ENCODE measurements at regions not wholly inside any gene's neighbourhood (a gene's known extent, or its start where the extent isn't known, plus 50 kb on each side); places are given as distances from the start of the nearest gene placed in this dataset.
"Not testable (repeated sequence)": the region's sequence is repeated elsewhere in the genome, so short reads cannot be mapped to it uniquely, and the experiment has no call there.

DNA sequence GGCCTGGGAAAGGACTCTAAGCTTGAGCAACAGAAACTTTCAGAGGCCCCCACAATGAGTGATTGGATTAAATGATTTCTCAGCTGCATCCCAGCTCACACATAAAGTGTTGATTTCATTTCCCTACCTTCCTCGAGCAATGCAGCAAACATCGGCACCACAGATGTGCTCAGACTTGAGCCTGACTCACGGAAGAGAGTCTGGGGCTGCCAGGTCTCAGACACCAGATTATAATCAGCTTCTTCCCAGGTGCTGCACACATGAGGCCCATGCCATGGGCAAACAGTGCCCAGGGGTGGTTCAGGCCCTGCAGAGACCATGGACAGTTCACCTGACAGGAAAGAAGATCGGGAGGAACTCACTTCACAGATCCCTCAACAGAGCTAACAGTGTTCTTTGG, 226.6 kb upstream of the TENM4 start:
- no peak for DNase-seq

DNA sequence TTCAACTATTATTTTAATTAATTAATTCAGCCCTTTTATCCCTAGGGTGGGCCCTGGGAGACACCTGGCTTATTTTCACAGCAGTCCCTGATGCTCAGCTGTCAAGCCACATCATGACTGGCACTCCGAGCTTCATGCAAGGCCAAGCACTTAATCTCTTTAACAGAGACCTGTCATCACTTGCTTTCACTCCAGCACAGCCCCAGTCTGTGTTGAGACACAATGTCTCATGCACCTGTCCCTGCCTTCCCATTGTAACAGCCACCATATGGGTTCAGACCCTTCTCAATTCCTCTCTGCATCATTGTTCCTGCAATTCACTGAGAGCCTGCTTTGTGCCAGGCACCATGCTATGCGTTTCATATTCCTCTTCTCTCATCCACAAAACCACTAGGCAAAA, 222.2 kb upstream of the TENM4 start:
- DNase-seq: no peak

DNA sequence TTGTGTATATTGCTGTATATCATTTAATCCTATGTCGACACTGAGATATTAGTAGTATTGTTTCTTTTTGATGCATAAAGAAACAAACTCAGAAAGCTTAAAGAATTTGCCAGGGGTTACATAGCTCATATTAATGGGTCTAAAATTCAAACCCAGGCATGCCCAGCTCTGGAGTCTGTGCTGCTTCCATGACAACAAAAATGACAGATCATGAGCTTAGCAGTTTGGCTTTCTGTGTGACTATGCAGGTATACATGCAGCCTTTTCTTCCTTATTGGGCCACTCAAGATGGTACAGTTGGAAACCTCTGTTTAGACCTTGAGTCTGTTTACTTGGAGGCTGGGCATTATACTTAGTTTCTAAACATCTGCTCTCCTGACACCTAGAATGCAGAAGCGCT, 220.5 kb upstream of the TENM4 start:
- no peak for DNase-seq

DNA sequence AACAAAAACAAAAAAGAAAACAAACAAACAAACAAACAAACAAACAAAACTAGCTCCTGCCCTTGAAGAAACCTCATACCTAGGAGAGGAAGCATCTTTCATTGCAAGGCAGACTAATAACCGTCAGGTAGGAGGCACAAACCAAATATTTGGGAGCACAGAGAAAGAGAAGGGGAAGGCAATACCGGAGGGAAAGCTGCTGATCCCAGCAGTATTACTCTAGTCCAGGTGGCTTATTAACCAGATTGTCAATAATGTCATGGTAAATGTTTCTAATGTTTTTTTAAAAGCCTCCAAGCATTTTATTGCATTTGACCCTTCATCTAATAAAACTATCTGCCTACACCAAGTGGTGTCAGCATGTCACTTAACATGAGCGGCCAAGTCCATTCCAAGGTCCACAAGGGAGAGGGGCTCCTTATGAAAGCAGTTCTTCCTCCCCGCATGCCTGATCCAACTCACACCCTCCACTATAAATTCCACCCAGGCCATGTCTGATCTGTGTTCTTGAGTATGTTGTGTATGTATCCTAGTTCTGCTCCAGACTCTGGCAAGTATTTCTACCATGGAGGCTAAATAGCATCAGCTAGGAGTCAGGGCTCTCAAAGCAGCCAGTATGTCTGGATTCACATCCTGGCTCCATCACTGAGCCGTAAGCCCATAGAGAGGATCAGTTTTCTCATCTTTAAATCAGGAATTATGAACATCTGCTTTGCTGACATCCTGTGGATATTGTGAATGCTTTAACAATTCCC, 208.1 kb upstream of the TENM4 start:
- DNase-seq: no peak

- DNase-seq: no peak
Observed at GRCh38 chr11:79637219-79637618, 196.4 kb upstream of the TENM4 start.

- DNase-seq: no peak
Observed at GRCh38 chr11:79634905-79635304, 194.1 kb upstream of the TENM4 start.

DNA sequence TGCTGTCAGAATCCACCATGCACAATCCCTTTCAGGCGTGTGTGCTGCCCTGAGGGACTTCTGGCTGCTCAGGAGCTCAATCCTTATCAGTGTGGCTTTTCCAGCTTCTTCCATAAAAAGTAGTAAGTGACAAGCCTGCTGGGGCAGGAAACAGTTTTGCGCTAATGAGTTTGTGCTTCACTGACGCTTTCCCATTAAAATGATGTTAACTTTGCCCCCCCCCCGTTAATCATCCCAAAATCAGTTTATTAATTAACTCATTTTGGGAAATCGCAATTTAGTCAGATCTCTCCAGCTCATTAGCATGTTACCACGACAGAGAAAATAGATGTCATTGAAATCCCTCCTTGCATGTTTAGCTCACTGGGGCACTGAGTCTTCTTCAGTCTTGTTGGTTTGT, 186.5 kb upstream of the TENM4 start:
- DNase-seq: no peak

DNA sequence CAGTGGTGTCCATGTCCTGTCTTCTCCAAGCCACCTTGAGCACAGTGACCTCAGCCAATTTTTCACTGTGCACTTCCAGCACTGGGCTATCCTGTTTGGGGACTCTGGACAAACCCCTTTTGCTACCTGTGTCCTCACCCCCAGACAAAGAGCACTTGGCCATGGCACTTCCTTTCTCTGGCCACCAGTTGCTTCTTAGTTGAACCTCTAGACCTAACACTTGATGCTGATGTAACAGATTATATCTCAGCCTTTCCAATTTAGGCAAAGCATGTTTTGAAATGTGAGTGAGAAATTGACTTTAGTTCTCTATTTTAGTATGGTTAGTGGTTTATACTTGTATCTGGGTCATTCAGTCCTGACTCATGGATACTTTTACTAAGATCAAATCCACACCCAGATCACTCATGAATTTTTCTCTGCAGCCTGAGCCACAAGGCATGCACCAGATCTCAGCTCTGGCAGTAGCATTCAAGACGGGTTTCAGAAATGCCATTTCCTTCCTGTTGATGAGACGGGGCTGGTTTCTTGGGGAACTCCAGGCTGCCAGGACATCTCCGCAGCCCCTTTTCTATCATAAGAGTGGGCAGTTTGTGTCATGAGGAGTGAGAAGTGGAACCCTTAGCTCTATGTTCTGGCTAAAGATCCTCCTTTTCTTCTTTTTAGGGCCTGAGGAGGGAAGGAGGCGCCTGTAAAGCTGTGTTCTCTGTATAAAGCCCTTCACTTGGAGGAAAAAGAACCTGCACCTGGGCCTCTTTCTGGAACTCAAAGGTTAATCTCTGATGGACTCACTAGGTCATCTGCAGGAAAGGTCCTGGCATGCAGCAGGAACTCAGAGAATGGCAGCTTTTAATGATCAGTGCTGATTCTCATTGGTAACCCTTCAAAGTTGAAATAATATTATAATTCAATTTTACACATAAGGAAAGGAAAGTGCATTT, 185.6 kb upstream of the TENM4 start:
- DNase-seq: no peak

- DNase-seq: no peak
Observed at GRCh38 chr11:79623375-79623774, 182.5 kb upstream of the TENM4 start.

DNA sequence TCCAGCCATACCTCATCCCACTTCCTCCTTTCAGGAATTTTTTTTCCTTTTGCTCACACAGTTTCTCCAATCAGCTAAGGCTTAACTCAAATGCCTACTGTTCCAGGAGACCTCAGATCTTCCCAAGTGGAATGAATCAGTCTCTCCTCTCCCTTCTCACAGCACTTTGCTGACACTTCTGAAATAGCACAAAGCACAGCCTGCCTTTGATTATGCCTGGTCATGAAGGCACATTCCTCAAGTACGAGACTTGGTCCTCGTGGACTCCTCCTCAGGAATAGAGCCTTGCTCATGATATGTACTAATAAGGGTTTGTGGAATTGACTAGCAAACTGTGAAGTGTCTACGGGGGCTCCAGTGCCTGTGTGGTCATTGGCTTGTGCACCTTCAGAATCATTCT, 176.7 kb upstream of the TENM4 start:
- no peak for DNase-seq

DNA sequence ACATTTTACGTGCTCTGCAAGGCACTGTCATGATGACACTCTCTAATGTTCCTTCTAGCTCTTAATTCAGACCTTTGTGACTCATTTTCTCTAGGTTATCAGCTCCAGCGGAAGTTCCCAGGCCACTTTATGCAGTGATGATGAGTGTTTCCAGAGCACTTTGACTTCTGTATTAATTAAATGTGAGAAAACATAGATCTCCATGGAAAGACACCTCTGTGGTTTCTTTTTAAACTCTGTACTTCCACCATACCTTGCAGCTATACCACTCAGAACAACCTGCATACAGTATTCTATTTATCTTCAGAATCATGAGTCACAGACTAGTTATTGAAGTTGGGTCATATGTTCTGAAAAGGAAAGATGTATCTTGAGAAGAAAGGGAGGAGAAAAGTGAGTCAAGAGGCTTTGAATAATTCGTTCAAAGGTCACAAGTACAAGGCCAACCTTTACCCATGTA, 175.6 kb upstream of the TENM4 start:
- DNase-seq: no peak

- DNase-seq: no peak
Observed at GRCh38 chr11:79615425-79615824, 174.6 kb upstream of the TENM4 start.

DNA sequence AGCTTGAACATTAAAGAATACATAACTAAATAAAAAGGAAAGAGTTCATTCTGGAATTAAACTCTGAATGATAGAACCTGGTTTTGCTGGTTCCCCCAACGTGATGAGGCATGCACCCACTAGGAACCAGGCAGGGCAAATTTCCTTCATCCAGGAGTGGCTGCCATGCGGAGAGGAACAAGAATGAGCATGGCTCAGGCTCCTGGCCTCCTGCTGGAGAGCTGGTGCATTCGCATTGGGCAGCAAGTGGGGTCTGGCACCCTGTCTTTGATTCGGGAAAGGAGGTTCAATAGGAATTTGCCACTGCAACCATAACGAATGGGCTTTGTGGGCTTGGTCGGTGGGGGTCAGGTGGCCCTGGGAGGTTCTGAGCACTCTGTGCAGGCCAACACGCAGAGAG, 169.8 kb upstream of the TENM4 start:
- no peak for DNase-seq

- DNase-seq: no peak
Observed at GRCh38 chr11:79610139-79610538, 169.3 kb upstream of the TENM4 start.

- no peak for DNase-seq
Observed at GRCh38 chr11:79609511-79609910, 168.7 kb upstream of the TENM4 start.

GRCh38 chr11:79606461-79606860, 165.6 kb upstream of the TENM4 start:
- not testable (repeated sequence) for DNase-seq

- DNase-seq: no peak
Observed at GRCh38 chr11:79600711-79601110, 159.9 kb upstream of the TENM4 start.

GRCh38 chr11:79594834-79595233, 154.0 kb upstream of the TENM4 start:
- DNase-seq: no peak

DNA sequence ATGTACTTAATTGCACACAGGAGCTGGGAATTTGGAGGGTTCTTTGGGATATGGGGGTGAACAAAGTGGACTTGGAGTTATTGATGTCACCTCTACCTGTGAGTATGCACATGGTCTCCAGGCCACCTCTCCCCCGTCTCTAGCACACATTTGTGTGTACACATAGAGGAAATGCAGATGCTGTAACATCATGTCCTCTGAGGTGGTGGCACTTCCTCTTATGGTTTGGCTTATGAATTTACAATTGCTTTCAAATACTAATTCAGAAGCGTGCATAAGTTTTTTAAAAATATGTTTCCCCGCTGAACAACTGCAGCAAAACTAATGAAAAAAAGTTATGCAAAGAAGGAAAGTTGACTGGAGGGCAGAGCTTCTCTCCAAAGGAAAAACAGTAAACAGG, 152.0 kb upstream of the TENM4 start:
- DNase-seq: no peak

- DNase-seq: no peak
Observed at GRCh38 chr11:79592406-79592805, 151.6 kb upstream of the TENM4 start.

DNA sequence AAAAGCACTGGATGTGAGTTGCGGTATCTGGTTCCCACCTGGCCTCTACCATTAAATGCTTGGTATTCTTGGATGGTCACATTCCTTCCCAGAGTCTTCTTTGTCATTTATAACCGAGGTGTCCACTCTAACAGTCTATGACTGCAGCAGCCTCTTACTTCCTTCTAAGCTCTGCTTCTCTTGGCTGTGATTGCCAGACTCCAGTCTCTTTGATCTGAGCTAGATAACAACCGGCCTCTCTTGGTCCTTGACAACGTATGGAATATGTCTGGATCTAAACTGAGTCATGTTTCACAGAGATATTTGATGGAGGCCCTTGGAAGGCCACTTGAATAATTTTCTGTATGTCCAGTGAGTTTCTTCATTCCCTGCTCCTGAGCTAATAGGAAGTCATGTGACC, 141.6 kb upstream of the TENM4 start:
- no peak for DNase-seq

GRCh38 chr11:79579063-79579462, 138.2 kb upstream of the TENM4 start:
- no peak for DNase-seq

DNA sequence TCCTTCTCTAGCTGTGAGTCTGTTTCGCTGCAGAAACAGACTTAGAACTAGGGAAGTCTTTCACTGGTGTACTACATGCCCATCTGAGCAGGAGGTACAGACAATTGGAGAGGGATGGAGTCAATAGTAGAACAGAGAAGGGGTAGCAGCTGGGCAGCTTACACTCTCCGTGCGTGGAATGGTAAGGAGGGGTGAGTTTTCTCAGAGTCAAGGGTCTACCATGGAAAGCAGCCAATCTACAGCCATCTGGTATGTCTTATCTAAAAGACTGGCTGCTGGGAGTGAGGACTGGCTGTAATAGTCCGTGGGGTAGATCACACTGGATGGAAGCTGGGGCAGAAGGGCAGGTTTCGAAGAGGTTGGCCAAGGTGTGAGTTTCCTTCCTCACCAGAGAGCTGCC, 137.3 kb upstream of the TENM4 start:
- DNase-seq: no peak

GRCh38 chr11:79575701-79576100, 134.9 kb upstream of the TENM4 start:
- DNase-seq: no peak

All from activated CD4-positive, alpha-beta T cell treated with anti-CD3 and anti-CD28 coated beads for 4 hours (primary cell).